ENCODE measurements at regions not wholly inside any gene's neighbourhood (a gene's known extent, or its start where the extent isn't known, plus 50 kb on each side); places are given as distances from the start of the nearest gene placed in this dataset.

- TF ChIP-seq CTCF (IDR thresholded peaks at IDR 0.05; ENCODE audit: poor library complexity) = no peak
- TF ChIP-seq EZH2 (IDR thresholded peaks at IDR 0.05; ENCODE audit: borderline replicate concordance) = no peak
These were observed 989.8 kb upstream of the B3GALT2 start for GRCh38 chr1:194176212-194176611.
